GM08714 (cell line): ENCODE measurements at regions not wholly inside any gene's neighbourhood (a gene's known extent, or its start where the extent isn't known, plus 50 kb on each side); places are given as distances from the start of the nearest gene placed in this dataset.
"Not testable (repeated sequence)": the region's sequence is repeated elsewhere in the genome, so short reads cannot be mapped to it uniquely, and the experiment has no call there.

Experiments used
- H3K4me3 ChIP-seq: fragments of 200-500 bp; sonication (Bioruptor generic); 2 replicates; pipeline ENCODE4 v1.5.1; 2014; ENCODE audit warnings: mild to moderate bottlenecking, low read length, inconsistent platforms
- ZNF274 ChIP-seq: IDR thresholded peaks from 2 replicates; pipeline ENCODE4 v1.6.1; 2012; ENCODE audit warnings: mild to moderate bottlenecking, low read depth, low read length

DNA sequence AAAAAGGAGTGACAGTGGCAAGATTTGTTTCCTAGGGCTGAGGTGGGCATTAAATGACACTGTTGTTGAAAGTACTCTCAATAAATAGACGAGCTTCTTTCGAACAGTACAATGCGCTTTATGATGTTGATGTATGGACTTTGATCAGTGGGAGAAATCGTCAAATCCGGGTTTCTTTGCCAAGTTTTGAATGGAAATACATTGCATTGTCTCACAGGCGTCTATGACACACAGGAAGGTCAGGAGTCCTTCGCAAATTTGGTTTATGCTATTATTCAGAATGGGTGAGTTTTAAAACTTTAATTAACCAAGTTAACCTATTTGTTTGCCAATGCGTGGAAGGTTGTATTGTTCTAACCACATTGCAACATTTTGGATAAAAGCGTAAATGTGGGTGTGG is 547.3 kb upstream of the SLC35B3 start:
- no peak overlapping the region for H3K4me3 ChIP-seq
- no peak for TF ChIP-seq ZNF274

DNA sequence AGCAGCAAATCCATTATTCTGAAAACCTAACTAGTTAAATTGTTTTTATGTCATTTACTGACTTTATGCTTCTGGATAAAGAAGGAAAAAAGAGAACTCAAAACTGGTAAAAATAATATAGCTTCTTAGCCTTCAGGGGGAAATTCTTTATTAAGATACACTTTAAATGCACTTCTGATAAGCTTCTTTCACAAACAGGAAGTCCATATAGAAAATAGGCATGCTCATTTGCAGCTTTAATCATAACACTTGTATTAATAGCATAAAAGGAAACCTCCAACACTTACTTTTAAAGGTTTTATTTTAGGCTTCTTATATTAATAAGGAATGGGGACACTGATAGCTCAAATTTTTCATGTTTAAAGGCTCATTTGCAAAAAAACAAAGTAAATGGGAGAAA is 538.0 kb upstream of the SLC35B3 start:
- H3K4me3 ChIP-seq, result no peak overlapping the region
- TF ChIP-seq ZNF274, result no peak

DNA sequence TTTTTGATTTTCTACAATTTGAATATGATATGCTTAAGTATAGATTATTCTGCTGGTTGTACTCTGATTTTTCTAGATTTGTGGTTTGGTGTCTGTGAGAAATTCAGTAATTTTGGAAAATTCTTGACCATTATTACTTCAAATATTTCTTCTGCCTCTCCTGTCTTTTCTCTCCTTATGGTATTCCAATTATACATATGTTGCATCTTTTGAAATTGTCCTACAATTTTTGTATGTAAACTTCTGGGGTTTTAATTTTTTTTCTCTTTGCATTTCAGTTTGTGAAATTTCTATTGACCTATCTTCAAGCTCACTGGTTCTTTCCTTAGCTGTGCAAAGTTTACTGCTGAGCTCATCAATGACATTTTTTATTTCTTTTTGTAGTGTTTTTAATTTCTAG is 534.4 kb upstream of the SLC35B3 start:
- no peak for TF ChIP-seq ZNF274
- no peak overlapping the region for H3K4me3 ChIP-seq

DNA sequence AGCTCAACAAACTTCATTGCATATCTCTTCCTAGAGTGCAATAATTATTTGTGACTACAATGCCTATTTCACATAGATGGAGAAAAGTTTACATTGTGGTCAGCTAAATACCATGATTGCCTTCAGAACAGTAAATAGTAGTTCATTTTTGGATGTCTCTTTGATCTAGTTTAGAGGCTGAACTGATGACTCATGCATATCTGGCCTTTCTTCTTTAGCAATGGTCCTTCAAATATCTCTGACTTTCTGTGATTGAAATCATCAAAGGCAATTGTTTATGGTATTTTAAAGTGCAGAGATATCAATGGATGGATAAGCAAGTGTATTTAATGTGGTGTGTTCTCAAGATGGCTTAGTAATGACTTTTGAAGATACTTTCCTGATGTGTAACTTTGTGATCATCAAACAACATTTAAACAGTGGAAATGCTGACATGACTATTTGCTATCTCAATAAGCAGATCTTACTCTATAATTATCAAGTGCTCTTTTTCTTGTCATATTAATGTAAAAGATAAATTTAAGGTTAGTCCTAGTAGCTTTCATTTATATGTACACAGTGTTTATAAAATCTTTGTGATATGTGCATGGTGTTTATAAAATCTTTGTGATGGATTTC is 523.7 kb upstream of the SLC35B3 start:
- TF ChIP-seq ZNF274, result no peak
- no peak overlapping the region for H3K4me3 ChIP-seq

DNA sequence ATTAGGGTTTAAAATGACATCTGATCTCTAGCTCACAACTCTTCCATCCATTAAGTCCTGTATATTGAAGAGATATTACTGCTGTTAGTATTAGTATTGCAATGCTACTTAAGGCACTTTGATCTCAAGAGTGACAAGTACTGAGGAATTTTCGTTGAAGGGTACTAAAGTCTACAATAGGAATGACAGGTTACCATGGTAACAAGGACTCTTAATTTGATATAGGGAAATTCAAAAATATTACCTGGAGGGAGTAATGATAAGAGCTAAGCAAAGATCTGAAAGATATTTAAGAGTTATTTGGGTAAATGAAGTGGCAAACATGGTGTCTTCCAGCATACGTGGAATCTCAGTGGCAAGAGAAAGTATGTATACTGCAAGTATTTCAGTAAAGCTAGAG is 518.0 kb upstream of the SLC35B3 start:
- TF ChIP-seq ZNF274, result no peak
- H3K4me3 ChIP-seq, result no peak overlapping the region

DNA sequence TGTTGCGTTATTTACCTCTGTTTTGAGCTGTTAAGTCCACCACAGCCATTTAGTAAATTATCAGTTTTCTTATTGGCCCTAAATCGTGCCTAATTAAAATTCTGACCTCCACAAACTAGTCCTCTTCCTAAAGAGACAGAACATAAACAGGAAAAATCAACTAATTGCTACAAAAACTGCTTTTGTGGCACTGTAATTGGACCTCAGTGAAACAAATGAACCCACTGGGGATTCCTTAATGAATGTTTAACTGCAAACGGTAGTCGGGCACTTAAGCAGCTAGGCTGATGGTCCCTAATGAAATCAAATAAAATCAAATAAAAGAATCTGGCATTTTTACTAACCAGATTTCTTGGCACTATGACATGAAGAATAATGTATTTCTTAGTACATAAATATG is 513.4 kb upstream of the SLC35B3 start:
- no peak overlapping the region for H3K4me3 ChIP-seq
- TF ChIP-seq ZNF274, result no peak

DNA sequence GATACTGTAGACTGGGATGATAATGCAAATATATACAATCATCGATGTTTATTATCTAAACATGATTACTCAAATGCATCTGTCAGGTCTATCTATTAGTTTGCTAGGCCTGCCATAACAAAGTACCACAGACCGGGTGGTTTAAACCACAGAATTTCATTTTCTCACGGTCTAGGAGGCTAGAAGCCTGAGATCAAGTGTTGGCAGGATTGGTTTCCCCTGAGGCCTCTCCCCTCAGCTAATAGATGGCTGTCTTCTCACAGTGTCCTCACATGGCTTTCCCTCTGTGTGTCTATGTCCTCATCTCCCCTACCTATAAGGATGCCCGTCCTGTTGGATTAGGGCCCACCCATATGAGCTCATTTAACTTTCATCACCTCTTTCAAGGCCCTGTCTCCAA is 512.6 kb upstream of the SLC35B3 start:
- TF ChIP-seq ZNF274, result no peak
- H3K4me3 ChIP-seq, result no peak overlapping the region

DNA sequence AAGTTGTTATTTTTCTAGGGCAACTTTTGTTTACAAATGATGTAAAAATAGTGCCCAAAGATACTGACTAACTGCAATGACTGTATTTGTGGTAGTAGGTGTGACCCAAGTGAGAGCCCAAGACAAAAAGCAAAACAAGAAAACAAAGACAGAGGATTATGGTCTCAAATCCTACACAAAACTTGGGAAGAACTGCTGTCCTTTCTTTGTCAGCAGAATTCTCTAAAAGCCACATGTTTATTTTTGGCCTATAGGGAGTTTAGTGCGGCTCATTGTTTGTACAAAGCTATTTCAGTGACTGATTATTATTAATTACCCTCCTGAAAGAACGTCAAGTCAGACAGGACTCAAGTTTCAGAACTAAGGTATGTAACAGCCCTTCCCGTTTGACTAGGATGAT is 509.2 kb upstream of the SLC35B3 start:
- H3K4me3 ChIP-seq, result no peak overlapping the region
- no peak for TF ChIP-seq ZNF274

DNA sequence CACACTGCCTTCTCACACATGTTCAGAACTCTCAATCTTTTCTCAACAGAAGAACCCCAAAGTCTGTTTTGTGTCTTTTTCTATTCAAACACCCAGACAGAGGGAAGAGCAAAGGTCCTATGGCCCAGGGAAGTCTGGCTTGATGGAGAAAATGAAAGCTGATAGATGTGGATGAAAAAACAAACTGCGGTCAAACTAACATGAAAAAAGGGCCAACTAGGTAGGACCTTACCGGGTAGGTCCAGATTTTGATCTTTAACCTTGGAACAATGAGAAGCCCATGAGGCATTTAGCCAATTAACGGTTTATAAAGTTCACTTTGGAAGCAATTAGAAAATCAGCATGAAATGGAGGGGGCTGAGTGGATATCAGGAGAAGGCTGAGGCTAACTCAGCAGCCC is 507.7 kb upstream of the SLC35B3 start:
- TF ChIP-seq ZNF274, result no peak
- no peak overlapping the region for H3K4me3 ChIP-seq

DNA sequence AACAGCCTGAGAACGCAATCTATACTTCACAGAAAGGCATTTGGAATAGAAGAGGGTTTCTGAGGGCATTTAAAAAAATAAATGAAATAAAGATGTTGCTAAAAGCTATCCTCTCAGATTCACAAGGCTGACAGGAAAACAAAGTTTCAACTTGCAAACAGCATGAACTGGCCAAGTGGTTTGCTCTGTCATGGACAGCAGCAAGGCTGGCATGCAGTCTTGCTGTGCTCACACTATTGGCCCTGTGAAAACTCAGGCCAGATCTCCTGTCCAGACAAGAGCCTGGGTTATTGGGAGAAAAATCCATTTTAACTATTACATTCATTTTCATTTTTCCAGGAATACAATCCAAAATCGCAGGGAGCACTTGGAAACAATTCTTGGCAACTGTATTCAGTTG is 506.2 kb upstream of the SLC35B3 start:
- no peak for TF ChIP-seq ZNF274
- no peak overlapping the region for H3K4me3 ChIP-seq

DNA sequence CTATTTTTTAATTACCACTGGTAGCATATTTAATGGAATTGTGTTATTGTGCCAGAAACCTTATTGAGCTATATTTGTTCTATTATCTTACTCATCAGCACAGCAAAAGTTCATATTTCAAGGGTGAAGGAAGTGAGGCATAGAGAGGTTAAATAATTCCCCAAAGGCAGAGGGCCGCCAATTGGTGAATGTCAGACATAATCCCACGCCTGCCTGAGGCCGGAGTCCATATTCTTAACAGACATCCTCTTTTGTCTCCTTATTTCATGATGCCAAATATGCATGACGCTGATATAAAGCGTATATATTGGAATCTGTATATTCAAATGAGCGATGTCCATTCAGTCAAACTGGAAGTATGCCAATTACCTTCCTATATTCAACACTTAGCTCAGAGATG is 505.0 kb upstream of the SLC35B3 start:
- no peak overlapping the region for H3K4me3 ChIP-seq
- TF ChIP-seq ZNF274, result no peak

DNA sequence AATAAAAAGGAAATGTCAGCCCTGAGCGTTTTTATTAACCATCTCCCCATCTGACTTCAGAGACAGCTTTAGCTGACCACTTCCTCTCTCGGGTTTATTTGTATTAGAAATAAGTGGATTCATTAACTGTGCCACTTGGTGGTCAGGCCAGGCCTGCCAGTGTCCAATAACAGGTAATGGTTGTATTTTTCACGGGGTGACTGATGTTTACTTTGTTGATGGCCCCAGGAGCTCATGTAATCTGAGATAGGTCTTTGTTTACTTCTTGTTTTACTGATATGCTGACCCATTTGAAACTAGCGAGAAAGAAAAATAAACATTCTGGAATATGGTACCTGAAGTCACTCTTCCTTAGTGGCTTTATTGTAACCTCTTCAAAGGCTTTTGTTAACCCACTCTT is 504.3 kb upstream of the SLC35B3 start:
- TF ChIP-seq ZNF274, result no peak
- no peak overlapping the region; the same call in 1 of the 2 replicates for H3K4me3 ChIP-seq

DNA sequence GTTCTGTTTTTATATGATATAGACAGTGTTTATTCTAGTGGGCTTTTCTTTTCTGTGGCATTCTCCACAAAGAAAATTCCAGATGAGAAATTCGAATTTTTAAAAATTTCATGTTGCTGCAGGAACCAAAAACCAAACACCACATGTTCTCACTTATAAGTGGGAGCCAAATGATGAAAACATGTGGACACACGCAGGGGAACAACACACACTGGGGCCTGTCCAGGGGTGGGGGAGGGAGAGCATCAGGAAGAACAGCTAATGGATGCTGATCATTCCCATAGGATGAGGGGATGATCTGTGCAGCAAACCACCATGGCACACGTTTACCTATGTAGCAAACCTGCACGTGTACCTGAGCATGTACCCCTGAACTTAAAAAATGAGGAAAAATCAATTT is 499.0 kb upstream of the SLC35B3 start:
- H3K4me3 ChIP-seq, result no peak overlapping the region
- TF ChIP-seq ZNF274, result no peak

DNA sequence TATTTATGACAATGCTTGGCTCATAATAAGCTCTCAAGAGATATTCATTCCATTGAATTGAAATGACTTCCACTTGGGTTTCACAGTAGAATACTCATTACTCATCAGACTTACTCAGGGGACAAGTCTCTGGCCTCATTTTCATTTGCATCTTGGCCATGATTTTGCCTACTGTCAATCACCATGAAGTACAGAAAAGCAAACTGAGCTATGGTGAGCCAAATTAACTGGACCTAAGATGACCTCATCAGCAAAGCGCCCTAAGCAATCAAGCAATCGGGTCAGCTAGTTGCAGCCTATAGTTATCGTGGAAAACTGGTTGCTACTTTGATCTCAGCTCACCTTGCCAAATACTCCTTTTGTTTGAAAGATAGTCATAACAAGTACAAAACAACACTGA is 494.7 kb upstream of the SLC35B3 start:
- no peak overlapping the region for H3K4me3 ChIP-seq
- no peak for TF ChIP-seq ZNF274

DNA sequence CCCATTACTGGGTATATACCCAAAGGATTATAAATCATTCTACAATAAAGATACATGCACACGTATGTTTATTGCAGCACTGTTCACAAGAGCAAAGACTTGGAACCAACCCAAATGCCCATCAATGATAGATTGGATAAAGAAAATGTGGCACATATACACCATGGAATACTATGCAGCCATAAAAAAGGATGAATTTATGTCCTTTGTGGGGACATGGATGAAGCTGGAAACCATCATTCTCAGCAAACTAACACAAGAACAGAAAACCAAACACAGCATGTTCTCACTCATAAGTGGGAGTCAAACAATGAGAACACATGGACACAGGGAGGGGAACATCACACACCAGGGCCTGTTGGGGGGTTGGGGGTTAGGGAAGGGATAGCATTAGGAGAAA is 484.9 kb upstream of the SLC35B3 start:
- H3K4me3 ChIP-seq, result not testable (repeated sequence)

DNA sequence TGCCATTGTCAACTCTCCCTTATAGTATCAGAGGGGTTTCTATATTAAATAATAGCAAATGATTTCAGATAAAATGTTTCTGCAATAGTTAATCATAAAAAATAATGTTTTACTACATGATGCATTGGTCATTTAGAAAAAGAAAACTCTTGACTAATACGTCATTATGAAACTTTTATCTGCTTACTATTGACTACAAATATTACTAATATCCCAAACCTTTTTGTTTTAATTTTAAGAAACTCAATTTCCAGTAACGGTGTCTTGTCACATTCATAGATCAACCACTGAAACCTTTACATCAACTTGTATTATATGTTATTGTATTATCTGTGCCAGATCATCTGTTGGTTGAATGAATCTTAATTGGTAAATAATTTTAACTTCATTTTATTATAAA is 482.9 kb upstream of the SLC35B3 start:
- no peak overlapping the region for H3K4me3 ChIP-seq
- TF ChIP-seq ZNF274, result no peak

DNA sequence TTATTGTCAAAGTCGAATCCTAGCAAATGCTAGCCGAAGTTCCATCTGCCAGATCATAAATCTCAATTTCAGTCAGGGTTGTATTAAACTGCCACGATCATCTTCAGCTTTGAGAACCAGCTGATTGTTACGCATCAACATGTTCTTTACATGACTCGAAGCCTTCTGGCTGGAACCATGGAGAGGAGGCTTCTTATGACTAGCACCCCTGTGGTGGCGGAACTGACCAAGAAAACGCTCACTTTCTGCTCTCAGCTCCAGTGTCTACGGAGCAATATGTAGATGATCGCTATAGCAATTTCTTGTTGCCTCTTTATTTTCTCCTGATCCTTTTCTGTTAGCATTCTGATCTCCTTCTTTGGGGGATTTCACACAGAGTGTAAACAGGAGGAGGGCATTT is 479.4 kb upstream of the SLC35B3 start:
- TF ChIP-seq ZNF274, result no peak
- no peak overlapping the region for H3K4me3 ChIP-seq

DNA sequence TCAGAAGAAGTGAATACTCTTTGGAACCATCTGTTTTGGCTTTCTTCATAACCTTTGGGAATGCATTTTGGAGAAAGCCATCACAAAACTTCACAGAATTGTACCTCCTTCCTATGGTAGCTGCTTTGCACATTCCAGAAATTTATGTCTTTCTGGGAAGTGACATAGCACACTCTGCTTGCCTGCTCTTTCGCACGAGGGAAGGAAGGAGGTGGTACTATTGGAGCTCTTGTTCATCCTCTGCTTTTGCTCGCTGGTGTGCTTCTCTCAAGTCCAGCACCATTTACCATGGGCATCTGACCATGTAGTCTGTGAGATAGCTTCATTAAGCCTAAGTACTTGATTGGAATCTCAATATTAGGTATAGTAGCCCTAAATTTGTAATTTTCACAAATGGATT is 473.3 kb upstream of the SLC35B3 start:
- no peak overlapping the region for H3K4me3 ChIP-seq
- TF ChIP-seq ZNF274, result no peak
